ENCODE measurements at regions not wholly inside any gene's neighbourhood (a gene's known extent, or its start where the extent isn't known, plus 50 kb on each side); places are given as distances from the start of the nearest gene placed in this dataset.

GRCh38 chr14:71812693-71813092 lies 119.5 kb upstream of the RGS6 start:
- no peak for TF ChIP-seq CTCF (IDR thresholded peaks at IDR 0.05)
- TF ChIP-seq POLR2AphosphoS5 (IDR thresholded peaks at IDR 0.05) = no peak
